ENCODE measurements at regions not wholly inside any gene's neighbourhood (a gene's known extent, or its start where the extent isn't known, plus 50 kb on each side); places are given as distances from the start of the nearest gene placed in this dataset.
"Not testable (repeated sequence)": the region's sequence is repeated elsewhere in the genome, so short reads cannot be mapped to it uniquely, and the experiment has no call there.

- no peak for DNase-seq
These were observed 131.6 kb upstream of the KIF26B start for GRCh38 chr1:245023222-245023621.

- DNase-seq: no peak
These were observed 134.8 kb upstream of the KIF26B start for GRCh38 chr1:245019910-245020486.

- peak; percentile 5 for DNase-seq
These were observed 138.1 kb upstream of the KIF26B start for GRCh38 chr1:245016700-245017099.

GRCh38 chr1:245015031-245015430 is 139.8 kb upstream of the KIF26B start:
- DNase-seq: no peak

DNA sequence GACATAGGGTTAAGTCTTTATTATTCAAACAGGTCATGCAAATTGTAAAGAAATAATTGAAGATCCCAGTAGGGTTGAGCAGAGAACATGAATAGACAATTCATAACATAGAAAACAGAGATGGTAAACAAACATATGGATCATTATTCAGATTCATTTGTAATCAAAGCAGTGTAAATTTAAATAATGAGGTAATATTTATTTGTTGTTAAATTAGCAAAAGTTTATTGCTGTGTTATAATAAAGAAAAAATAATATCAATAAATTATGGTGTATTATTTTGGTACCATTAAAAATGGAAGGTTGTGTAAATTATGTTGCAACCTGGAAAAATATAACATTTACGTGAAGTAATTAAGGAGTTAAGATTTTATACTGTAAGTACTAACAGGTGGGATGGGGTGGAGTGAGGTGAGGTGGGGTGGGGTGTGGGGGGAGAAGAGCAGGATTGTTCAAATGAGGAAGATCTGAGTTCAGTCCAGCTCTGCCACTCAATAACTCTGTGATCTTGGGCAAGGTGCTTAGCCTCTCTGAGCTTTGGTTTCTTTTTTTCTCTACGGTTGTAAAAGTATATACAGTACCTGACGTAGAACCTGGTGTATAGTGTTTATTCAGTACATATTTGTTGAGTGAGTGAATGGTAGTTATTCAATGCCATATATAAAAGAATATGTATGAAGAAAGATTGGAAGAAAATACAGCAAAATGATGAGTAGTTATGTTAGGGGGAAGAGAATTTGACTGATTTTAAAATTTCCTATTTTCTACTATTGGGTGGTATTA is 140.3 kb upstream of the KIF26B start:
- DNase-seq: no peak

DNA sequence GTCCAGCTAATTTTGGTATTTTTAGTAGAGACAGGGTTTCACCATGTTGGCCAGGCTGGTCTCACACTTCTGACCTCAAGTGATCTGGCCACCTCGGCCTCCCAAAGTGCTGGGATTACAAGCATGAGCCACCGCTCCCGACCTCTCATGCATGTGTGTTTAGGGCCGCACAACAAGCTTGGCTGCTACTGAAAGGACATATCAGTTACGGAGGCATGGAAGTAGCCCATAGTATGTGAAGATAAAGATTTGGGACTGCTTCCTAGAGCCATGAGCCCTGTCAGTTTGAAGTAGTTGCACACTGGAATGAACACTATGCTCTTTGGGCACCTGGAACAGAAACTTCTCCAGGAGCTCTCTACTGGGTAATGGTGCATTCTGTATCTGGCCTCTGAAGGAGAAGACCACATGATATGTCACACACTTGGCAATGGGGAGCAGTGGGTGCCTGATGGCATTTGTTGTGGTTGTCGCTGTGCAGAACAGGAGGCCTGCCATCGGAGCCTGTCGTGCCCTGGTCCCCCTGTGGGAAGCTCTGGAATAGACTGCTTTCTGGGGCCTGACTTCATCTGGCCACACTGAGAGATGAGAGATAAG is 144.7 kb upstream of the KIF26B start:
- DNase-seq: no peak

DNA sequence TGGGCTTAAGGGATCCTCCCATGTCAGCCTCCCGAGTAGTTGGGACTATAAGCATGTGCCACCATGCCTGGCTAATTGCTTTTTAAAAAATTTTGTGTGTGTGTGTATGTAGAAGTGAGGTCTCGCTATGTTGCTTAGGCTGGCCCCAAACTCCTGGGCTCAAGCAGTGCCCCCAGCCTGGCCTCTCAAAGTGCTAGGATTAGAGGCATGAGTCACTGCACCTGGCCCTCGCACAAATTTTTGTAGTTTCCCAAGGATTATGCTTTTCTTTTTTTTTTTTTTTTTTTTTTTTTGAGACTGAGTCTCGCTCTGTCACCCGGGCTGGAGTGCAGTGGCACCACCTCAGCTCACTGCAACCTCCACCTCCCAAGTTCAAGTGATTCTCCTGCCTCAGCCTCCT is 144.4 kb upstream of the HNRNPU start:
- DNase-seq: no peak

GRCh38 chr1:245007852-245008251 is 143.5 kb upstream of the HNRNPU start:
- DNase-seq: no peak

- DNase-seq: no peak
These were observed 138.9 kb upstream of the HNRNPU start for GRCh38 chr1:245003246-245003645.

- no peak for DNase-seq
These were observed 136.9 kb upstream of the HNRNPU start for GRCh38 chr1:245001252-245001651.

DNA sequence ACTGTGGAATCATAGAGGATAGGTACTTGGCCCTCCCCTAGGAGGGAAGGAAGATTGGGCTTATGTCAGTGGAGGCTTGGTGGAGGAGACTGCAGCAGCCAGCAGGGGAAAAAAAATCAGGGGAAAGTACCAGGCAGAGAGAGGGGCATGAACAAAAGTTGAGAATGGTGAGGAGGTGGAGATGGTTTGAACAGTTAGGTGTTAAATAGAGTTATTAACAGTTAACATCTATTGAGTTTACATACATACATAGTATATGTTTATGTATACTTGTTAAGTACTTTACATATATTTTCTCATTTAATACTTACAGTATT is 136.5 kb upstream of the HNRNPU start:
- no peak for DNase-seq

- DNase-seq: not testable (repeated sequence)
These were observed 135.3 kb upstream of the HNRNPU start for GRCh38 chr1:244999644-245000043.

DNA sequence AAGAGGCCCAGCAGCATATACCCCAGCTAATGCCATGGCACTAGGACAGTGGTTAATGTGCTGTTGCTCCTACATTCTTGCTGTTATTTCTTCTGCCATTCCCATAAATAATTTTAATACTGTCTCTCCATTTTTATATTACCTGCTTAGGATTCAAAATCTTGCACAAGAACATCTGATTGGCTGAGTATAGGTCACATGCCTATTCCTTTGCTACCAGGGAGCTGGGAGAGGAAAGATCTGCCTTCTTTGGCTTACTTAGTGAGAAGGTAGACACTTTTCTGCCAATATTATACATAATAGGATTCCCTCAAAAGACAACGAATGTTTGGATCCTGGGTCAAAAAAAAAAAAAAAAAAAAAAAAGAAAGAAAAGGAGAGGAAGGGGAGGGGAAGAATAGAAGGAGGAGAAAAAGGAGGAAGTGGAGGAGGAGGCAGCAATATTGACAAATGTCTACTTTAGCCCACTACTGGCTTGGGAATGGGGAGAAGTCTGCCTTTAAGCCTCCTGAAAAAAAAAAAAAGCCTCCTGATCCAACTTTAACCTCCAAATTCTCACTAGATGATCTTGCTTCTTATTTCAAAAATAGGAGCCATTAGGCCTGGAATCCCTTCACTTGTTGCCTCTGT is 134.5 kb upstream of the HNRNPU start:
- DNase-seq: no peak

DNA sequence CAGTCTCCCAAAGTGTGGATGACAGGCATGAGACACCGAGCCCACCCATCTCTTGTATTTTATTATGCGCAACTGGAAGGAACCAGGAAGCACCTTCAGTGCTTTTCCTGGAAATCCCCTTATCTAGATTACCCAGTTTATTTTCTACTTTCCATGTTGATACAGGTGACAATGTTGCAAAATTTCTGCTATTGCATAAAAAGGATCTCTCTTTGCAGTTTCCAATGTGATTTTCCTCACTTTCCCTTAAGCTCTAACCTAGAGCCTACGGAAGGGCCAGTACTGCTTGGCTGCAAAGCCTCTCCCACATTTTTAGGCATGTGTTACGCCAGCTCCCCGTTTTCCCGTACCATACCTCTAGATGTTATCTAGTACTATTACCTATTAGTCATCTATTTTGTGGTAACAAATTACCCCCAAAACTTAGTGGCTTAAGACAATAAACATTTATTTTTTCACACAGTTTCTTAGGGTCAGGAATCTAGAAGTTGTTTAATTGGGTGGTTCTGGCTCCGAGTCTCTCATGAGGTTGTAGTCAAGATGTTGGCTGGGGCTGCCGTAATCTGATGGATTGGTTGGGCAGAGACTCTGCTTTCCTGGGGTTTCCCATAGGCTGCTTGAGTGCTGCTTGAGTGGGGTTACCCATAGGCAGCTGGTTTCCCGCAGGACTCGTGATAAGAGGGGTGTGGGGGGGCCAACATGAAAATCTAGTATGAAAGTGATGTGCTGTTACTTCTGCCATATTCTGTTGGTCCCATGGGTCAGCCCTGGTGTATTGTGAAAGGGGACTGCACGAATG is 131.5 kb upstream of the HNRNPU start:
- DNase-seq: no peak

DNA sequence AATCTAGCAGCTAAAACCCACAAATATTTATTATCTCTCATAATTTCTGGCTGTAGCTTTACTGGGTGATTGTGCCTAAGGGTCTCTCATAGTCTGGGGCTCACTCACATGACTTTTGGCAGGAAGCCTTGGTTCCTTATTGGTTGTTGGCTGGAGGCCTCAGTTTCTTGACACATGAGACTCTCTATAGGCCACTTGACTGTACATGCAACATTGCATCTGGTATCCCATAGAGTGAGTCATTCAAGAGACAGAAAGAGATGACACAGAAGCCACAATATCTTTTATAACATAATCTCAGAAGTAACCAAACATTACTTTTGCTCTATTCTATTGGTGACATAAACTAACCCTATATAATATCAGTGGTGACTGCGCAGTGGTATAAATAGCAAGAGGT is 128.5 kb upstream of the HNRNPU start:
- no peak for DNase-seq

DNA sequence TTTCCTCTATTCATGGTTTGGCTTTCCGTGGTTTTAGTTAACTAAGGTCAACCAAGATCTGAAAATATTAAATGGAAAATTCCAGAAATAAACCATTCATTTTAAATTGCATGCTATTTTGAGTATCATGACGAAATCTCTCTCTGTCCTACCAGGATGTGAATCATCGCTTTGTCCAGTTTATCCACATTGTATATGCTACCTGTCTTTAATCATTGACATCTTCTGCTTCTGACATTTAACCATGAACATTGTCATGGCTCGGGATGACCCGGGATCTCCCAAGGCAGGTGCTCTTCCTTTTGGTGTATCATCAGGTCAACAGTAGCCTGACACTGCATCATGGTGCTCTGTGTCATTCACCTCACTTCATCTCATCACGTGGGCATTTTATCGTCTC is 125.5 kb upstream of the HNRNPU start:
- DNase-seq: no peak

- DNase-seq: no peak
These were observed 124.2 kb upstream of the HNRNPU start for GRCh38 chr1:244988521-244988920.

DNA sequence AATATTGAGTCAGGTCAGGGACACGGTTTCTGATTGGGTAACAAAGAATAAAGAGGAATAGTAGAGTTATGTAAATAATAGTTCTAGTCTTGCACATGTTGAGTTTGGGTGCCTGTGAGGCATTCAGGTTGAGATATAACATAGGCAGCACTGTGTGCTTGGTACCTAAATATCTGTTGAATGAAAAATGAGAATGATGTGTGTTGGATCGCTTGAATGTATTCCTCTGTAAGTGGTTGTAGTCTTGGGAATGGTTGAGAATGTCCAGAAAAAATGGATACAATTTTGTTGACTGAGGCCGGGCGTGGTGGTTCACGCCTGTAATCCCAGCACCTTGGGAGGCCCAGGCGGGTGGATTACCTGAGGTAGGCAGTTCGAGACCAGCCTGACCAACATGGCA is 116.3 kb upstream of the HNRNPU start:
- no peak for DNase-seq

DNA sequence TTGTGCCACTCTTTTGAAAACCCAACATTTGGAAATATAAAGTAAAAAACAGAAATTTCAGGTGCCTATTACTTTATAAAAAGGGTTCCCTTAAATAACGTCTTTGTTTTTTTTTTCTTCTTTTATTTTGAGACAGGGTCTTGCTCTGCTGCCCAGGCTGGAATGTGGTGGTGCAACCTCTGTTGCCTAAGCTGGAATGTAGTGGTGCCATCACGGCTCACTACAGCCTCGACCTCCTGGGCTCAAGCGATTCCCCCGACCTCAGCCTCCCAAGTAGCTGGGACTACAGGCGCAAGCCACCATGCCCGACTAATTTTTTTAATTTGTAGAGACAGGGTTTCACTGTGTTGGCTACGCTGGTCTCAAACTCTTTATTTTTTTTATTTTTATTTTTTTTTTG is 110.2 kb upstream of the HNRNPU start:
- no peak for DNase-seq

- no peak for DNase-seq
These were observed 109.8 kb upstream of the HNRNPU start for GRCh38 chr1:244974106-244974505.

- DNase-seq: no peak
These were observed 107.3 kb upstream of the HNRNPU start for GRCh38 chr1:244971552-244972216.

- no peak for DNase-seq
These were observed 106.6 kb upstream of the HNRNPU start for GRCh38 chr1:244970744-244971551.

All from NCI-H187 treated with DMSO at 0.1 percent for 48 hours (cell line).